ENCODE measurements at regions not wholly inside any gene's neighbourhood (a gene's known extent, or its start where the extent isn't known, plus 50 kb on each side); places are given as distances from the start of the nearest gene placed in this dataset.

GRCh38 chr4:120158841-120159463 lies 92.3 kb upstream of the MAD2L1 start:
- no peaks in the 10 kb centered on the region for H3K4me1 ChIP-seq (ENCODE audit: control insufficient read depth, extremely low read depth, insufficient read depth, low read length)
- no peaks in the 10 kb centered on the region for H3K79me2 ChIP-seq (ENCODE audit: control insufficient read depth, insufficient read depth, low read length)
- H3K9ac ChIP-seq (ENCODE audit: control insufficient read depth, extremely low read depth, insufficient read depth, low read length), result no peak overlapping the region
- no peaks in the 10 kb centered on the region for H4K20me1 ChIP-seq (ENCODE audit: control insufficient read depth, extremely low read depth, insufficient read depth, low read length)
- no peak for TF ChIP-seq EZH2 (IDR thresholded peaks at IDR 0.05; ENCODE audit: low read length)
- TF ChIP-seq, protein P1, sequence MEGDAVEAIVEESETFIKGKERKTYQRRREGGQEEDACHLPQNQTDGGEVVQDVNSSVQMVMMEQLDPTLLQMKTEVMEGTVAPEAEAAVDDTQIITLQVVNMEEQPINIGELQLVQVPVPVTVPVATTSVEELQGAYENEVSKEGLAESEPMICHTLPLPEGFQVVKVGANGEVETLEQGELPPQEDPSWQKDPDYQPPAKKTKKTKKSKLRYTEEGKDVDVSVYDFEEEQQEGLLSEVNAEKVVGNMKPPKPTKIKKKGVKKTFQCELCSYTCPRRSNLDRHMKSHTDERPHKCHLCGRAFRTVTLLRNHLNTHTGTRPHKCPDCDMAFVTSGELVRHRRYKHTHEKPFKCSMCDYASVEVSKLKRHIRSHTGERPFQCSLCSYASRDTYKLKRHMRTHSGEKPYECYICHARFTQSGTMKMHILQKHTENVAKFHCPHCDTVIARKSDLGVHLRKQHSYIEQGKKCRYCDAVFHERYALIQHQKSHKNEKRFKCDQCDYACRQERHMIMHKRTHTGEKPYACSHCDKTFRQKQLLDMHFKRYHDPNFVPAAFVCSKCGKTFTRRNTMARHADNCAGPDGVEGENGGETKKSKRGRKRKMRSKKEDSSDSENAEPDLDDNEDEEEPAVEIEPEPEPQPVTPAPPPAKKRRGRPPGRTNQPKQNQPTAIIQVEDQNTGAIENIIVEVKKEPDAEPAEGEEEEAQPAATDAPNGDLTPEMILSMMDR (optimal IDR thresholded peaks at IDR 0.05 in 1 of 3, IDR thresholded peaks at IDR 0.05 in 1 of 3, conservative IDR thresholded peaks at IDR 0.05 in 1 of 3; ENCODE audit: extremely low read depth in 1 of 3, insufficient read depth in 2 of 3, low read length in 3 of 3), result no peak
- FAIRE-seq (no peak), DNase-seq (ENCODE audit: low read depth, low spot score) (no peak)
- H3K9me3 ChIP-seq (ENCODE audit: control insufficient read depth, low read depth, low read length), result no peaks in the 10 kb centered on the region
- no peaks in the 10 kb centered on the region for H3K27me3 ChIP-seq (ENCODE audit: control insufficient read depth, extremely low read depth, insufficient read depth, low read length)
- no peaks in the 10 kb centered on the region for H3K36me3 ChIP-seq (ENCODE audit: control insufficient read depth in 2 of 2, extremely low read depth in 1 of 2, insufficient read depth in 2 of 2, low read length in 2 of 2)
- no peak overlapping the region for H3K4me2 ChIP-seq (ENCODE audit: control insufficient read depth, extremely low read depth, insufficient read depth, low read depth, low read length)
- dilution Hi-C loops (cut with MboI; ENCODE audit: extremely low pct_ligation_motif_present, low sequenced_read_pairs), result no loop called here
- H3K9me1 ChIP-seq (ENCODE audit: control insufficient read depth, extremely low read depth, insufficient read depth, low read length), result no peaks in the 10 kb centered on the region
- H2AFZ ChIP-seq (ENCODE audit: control insufficient read depth, low read length), result no peak overlapping the region
- no peak overlapping the region for H3K4me3 ChIP-seq (ENCODE audit: control insufficient read depth in 2 of 3, extremely low read depth in 1 of 3, insufficient read depth in 2 of 3, low read depth in 1 of 3, low read length in 3 of 3)
- H3K27ac ChIP-seq (ENCODE audit: control insufficient read depth, insufficient read depth, low read length), result no peak overlapping the region

GRCh38 chr4:120158046-120158445 lies 91.4 kb upstream of the MAD2L1 start:
- H3K9ac ChIP-seq (ENCODE audit: control insufficient read depth, extremely low read depth, insufficient read depth, low read length), result no peak overlapping the region
- dilution Hi-C loops (cut with MboI; ENCODE audit: extremely low pct_ligation_motif_present, low sequenced_read_pairs), result no loop called here
- no peaks in the 10 kb centered on the region for H3K4me1 ChIP-seq (ENCODE audit: control insufficient read depth, extremely low read depth, insufficient read depth, low read length)
- H3K9me3 ChIP-seq (ENCODE audit: control insufficient read depth, low read depth, low read length), result no peaks in the 10 kb centered on the region
- H3K36me3 ChIP-seq (ENCODE audit: control insufficient read depth in 2 of 2, extremely low read depth in 1 of 2, insufficient read depth in 2 of 2, low read length in 2 of 2), result no peaks in the 10 kb centered on the region
- no peak overlapping the region for H3K4me3 ChIP-seq (ENCODE audit: control insufficient read depth in 2 of 3, extremely low read depth in 1 of 3, insufficient read depth in 2 of 3, low read depth in 1 of 3, low read length in 3 of 3)
- no peak for FAIRE-seq
- H3K4me2 ChIP-seq (ENCODE audit: control insufficient read depth, extremely low read depth, insufficient read depth, low read depth, low read length), result no peak overlapping the region
- H3K79me2 ChIP-seq (ENCODE audit: control insufficient read depth, insufficient read depth, low read length), result no peaks in the 10 kb centered on the region
- TF ChIP-seq, protein P1 (optimal IDR thresholded peaks at IDR 0.05 in 1 of 3, IDR thresholded peaks at IDR 0.05 in 1 of 3, conservative IDR thresholded peaks at IDR 0.05 in 1 of 3; ENCODE audit: extremely low read depth in 1 of 3, insufficient read depth in 2 of 3, low read length in 3 of 3), result no peak
- no peak for TF ChIP-seq EZH2 (IDR thresholded peaks at IDR 0.05; ENCODE audit: low read length)
- no peak overlapping the region for H3K27ac ChIP-seq (ENCODE audit: control insufficient read depth, insufficient read depth, low read length)
- H4K20me1 ChIP-seq (ENCODE audit: control insufficient read depth, extremely low read depth, insufficient read depth, low read length), result no peaks in the 10 kb centered on the region
- H2AFZ ChIP-seq (ENCODE audit: control insufficient read depth, low read length), result no peak overlapping the region
- no peak for DNase-seq (ENCODE audit: low read depth, low spot score)
- no peaks in the 10 kb centered on the region for H3K9me1 ChIP-seq (ENCODE audit: control insufficient read depth, extremely low read depth, insufficient read depth, low read length)
- H3K27me3 ChIP-seq (ENCODE audit: control insufficient read depth, extremely low read depth, insufficient read depth, low read length), result no peaks in the 10 kb centered on the region
